ENCODE measurements at regions not wholly inside any gene's neighbourhood (a gene's known extent, or its start where the extent isn't known, plus 50 kb on each side); places are given as distances from the start of the nearest gene placed in this dataset.
A peak's percentile ranks its signal among the peaks of the same experiment; 100 is the strongest.

DNA sequence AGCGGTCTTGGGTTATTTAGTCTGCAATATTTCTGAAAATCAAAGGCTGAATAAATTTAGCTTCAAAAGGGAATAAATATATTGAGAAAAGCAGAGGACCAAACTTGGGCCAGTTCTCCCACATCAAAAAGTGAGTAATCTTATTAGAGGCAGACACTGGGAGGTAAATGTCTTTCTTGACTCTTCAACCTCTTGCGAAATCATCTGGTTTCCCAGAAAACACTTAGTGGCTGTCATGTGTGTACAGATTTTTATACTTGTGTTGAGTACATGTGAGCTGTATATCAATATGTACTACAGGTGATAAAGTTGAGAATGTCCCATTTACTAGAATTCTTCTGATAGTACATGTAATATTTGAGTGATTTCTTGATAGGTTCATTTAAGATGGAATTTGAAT lies 454.9 kb downstream of the PRR16 start:
- Histone ChIP-seq H3K56ac (ENCODE audit: extremely low read depth, insufficient read depth, low read length) (no peak overlapping the region), H4K20me1 (ENCODE audit: insufficient read depth, low read length) (no peaks in the 10 kb centered on the region), H3K9me1 (ENCODE audit: insufficient read depth, low read length) (no peaks in the 10 kb centered on the region), H3K27me3 (ENCODE audit: control insufficient read depth, insufficient read depth, low read length) (no peaks in the 10 kb centered on the region), H3K4me2 (ENCODE audit: low read depth, low read length) (no peak overlapping the region), H3K18ac (ENCODE audit: low read depth, low read length) (no peak overlapping the region), H3K23ac (ENCODE audit: low read depth, low read length) (no peak overlapping the region), H3K4me1 (ENCODE audit: control insufficient read depth, insufficient read depth, low read length) (no peaks in the 10 kb centered on the region), H2BK120ac (ENCODE audit: low read depth, low read length) (no peak overlapping the region), H2AK5ac (ENCODE audit: low read depth, low read length) (no peak overlapping the region), H3K4me3 (ENCODE audit: insufficient read depth, low read depth, low read length) (no peak overlapping the region), H2AFZ (replicated peaks; ENCODE audit: low read length, poor library complexity) (no peak overlapping the region), H4K8ac (ENCODE audit: low read depth in 2 of 2, low read length in 2 of 2) (no peak overlapping the region), H4K91ac (ENCODE audit: insufficient read depth, low read depth, low read length) (no peak overlapping the region), H3K9ac (ENCODE audit: low read depth, low read length) (no peak overlapping the region), H3K14ac (replicated peaks; ENCODE audit: low read depth, low read length) (no peak overlapping the region), H2BK15ac (ENCODE audit: low read depth, low read length) (no peak overlapping the region), H2BK20ac (ENCODE audit: low read depth, low read length) (no peak overlapping the region), H2BK5ac (ENCODE audit: low read depth, low read length, poor library complexity, severe bottlenecking) (no peak overlapping the region), H3K36me3 (ENCODE audit: control insufficient read depth, insufficient read depth, low read length) (no peaks in the 10 kb centered on the region), H3K9me3 (ENCODE audit: control insufficient read depth, insufficient read depth, low read length) (no peaks in the 10 kb centered on the region), H2AK9ac (replicated peaks; ENCODE audit: low read depth, low read length, poor library complexity) (no peak overlapping the region), H4K5ac (ENCODE audit: low read depth, low read length) (no peak overlapping the region), H3K4ac (ENCODE audit: low read depth, low read length) (no peak overlapping the region), H3K27ac (ENCODE audit: insufficient read depth, low read length) (no peak overlapping the region), H3K79me1 (ENCODE audit: low read depth in 1 of 2, low read length in 2 of 2) (no peaks in the 10 kb centered on the region)
- no TSS peak for BruUV-seq (replicated peaks)
- dilution Hi-C loops (cut with HindIII; ENCODE audit: low sequenced_read_pairs, unreplicated experiment) = no loop called here
- TF ChIP-seq RAD21 (IDR thresholded peaks at IDR 0.05; ENCODE audit: low read length) (no peak), CEBPB (IDR thresholded peaks at IDR 0.05; ENCODE audit: low read depth, low read length) (peak; percentile 82), RCOR1 (IDR thresholded peaks at IDR 0.05; ENCODE audit: insufficient replicate concordance, low read length) (no peak)
- no peak for DNase-seq
- no peak for ATAC-seq (ENCODE audit: low read depth)
- ChIA-PET CTCF (no interaction called here), POLR2A (ENCODE audit: unreplicated experiment) (no interaction called here)
- in situ Hi-C loops (cut with MboI; ENCODE audit: low sequenced_read_pairs) = no loop called here
- no CpG with 5 or more reads among the region's 2 CpGs for WGBS, 2 experiments (ENCODE audit: extremely low coverage in 2 of 2, insufficient read length in 1 of 2)
- intact Hi-C loops (cut with micrococcal nuclease) = no loop called here

Data from IMR-90 (cell line).